ENCODE measurements at regions not wholly inside any gene's neighbourhood (a gene's known extent, or its start where the extent isn't known, plus 50 kb on each side); places are given as distances from the start of the nearest gene placed in this dataset.

DNA sequence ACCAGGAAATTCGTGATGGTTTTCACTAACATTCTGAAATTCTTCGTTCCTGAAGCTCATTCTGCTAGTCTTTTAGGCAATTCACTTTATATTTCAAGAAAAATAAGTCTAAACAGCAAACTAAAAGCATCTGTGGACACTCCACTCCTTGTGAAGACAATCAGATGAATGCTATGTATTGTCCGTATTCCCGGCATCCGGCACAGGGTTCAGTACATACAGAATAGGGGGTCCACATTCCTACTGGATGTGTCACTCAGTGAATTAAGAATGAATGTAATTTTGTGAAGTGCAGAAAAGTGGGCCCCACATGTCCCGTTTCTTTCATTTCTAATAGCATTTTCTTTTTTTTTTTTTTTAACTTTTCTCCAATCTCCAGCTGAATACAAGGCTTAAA lies 241.3 kb downstream of the GRIN2B start:
- Mint-ChIP-seq H3K36me3 (no peaks in the 10 kb centered on the region), H3K4me1 (no peaks in the 10 kb centered on the region), H3K27me3 (ENCODE audit: low read depth in 2 of 2) (peaks cover 6 to 21% of the 10 kb centered on the region in 2 donors), H3K27ac (no peak overlapping the region), H3K4me3 (no peak overlapping the region), H3K9me3 (peaks cover 0 to 2% of the 10 kb centered on the region in 2 donors)
- TF ChIP-seq CTCF (IDR thresholded peaks at IDR 0.05), result no peak
- 74% methylated on average over 5 of the region's 6 CpGs for WGBS (ENCODE audit: insufficient coverage)
- Histone ChIP-seq H3K27ac (ENCODE audit: low read length) (no peak overlapping the region), H3K9me3 (ENCODE audit: control insufficient read depth, insufficient read depth, low read length) (no peaks in the 10 kb centered on the region), H3K36me3 (ENCODE audit: control insufficient read depth, insufficient read depth, low read length) (no peaks in the 10 kb centered on the region), H3K4me3 (ENCODE audit: low read length) (no peak overlapping the region), H3K4me1 (ENCODE audit: control insufficient read depth, insufficient read depth, low read length) (no peaks in the 10 kb centered on the region), H3K27me3 (ENCODE audit: control insufficient read depth, insufficient read depth, low read length) (no peaks in the 10 kb centered on the region)
- DNase-seq (no peak), ATAC-seq (no peak)
- intact Hi-C loops (cut with micrococcal nuclease), result no loop called here

DNA sequence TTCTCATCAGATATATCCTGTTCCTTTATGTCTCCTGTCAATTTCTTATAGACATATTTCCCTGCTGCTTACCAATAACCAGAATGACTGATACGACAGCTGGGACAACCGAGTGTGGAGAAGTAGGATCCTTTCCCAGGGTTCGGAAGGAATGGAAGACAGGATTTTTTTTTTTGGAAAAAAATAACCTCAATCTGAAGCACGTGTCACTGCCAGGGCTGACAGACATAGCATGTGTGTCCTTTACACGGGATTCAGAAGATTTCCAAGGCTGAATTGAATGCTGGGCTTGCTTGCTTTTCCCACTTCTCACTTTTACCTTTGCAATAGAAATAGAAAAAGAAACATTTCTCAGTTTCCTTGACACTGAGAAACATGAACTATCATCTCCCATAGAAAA lies 245.7 kb downstream of the GRIN2B start:
- H3K4me1 ChIP-seq (ENCODE audit: control insufficient read depth, insufficient read depth, low read length), result no peaks in the 10 kb centered on the region
- Mint-ChIP-seq H3K9me3 (peaks cover 0 to 2% of the 10 kb centered on the region in 2 donors), H3K4me1 (no peaks in the 10 kb centered on the region), H3K36me3 (no peaks in the 10 kb centered on the region), H3K27ac (no peak overlapping the region), H3K27me3 (ENCODE audit: low read depth in 2 of 2) (peaks cover 0 to 3% of the 10 kb centered on the region in 2 donors), H3K4me3 (no peak overlapping the region)
- WGBS (ENCODE audit: insufficient coverage), result 87% methylated on average over 5 of the region's 5 CpGs
- DNase-seq, result no peak
- no peak overlapping the region for H3K4me3 ChIP-seq (ENCODE audit: low read length)
- no peaks in the 10 kb centered on the region for H3K27me3 ChIP-seq (ENCODE audit: control insufficient read depth, insufficient read depth, low read length)
- ATAC-seq, result no peak
- no peak for TF ChIP-seq CTCF (IDR thresholded peaks at IDR 0.05)
- no peaks in the 10 kb centered on the region for H3K9me3 ChIP-seq (ENCODE audit: control insufficient read depth, insufficient read depth, low read length)
- intact Hi-C loops (cut with micrococcal nuclease), result no loop called here
- H3K36me3 ChIP-seq (ENCODE audit: control insufficient read depth, insufficient read depth, low read length), result no peaks in the 10 kb centered on the region
- no peak overlapping the region for H3K27ac ChIP-seq (ENCODE audit: low read length)

GRCh38 chr12:13734584-13735152 lies 246.7 kb downstream of the GRIN2B start:
- intact Hi-C loops (cut with micrococcal nuclease), result no loop called here
- Mint-ChIP-seq H3K36me3 (no peaks in the 10 kb centered on the region), H3K9me3 (peaks cover 0 to 2% of the 10 kb centered on the region in 2 donors), H3K27ac (no peak overlapping the region), H3K27me3 (ENCODE audit: low read depth in 2 of 2) (peaks cover 0 to 3% of the 10 kb centered on the region in 2 donors), H3K4me1 (no peaks in the 10 kb centered on the region), H3K4me3 (no peak overlapping the region)
- no peaks in the 10 kb centered on the region for H3K36me3 ChIP-seq (ENCODE audit: control insufficient read depth, insufficient read depth, low read length)
- DNase-seq, result no peak
- H3K4me3 ChIP-seq (ENCODE audit: low read length), result no peak overlapping the region
- H3K4me1 ChIP-seq (ENCODE audit: control insufficient read depth, insufficient read depth, low read length), result no peaks in the 10 kb centered on the region
- WGBS (ENCODE audit: insufficient coverage), result 78% methylated on average over 2 of the region's 2 CpGs
- H3K27me3 ChIP-seq (ENCODE audit: control insufficient read depth, insufficient read depth, low read length), result no peaks in the 10 kb centered on the region
- H3K9me3 ChIP-seq (ENCODE audit: control insufficient read depth, insufficient read depth, low read length), result no peaks in the 10 kb centered on the region
- no peak for TF ChIP-seq CTCF (IDR thresholded peaks at IDR 0.05)
- H3K27ac ChIP-seq (ENCODE audit: low read length), result no peak overlapping the region
- no peak for ATAC-seq

DNA sequence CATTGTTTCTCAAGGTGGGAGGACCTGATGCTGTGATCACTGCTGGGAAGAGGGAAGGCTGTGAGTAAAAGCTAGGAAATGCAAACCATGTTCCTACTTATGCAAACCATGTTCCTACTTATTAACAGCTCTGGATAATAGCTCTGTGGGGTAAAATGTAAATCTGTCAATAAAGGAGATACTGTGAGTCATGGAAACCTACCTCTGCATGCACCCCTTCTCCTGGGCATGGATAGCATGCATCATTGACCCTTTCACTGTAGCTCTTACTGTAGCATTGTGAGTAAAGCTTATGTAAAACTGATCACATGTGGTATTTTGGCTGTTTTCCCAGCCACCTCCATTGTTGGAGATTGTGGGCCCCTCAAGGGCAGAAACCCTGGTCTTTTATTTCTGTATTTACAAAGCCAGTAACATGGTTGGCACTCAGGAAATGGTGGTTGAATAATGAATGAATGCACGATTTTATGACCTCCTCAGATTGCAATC lies 253.7 kb downstream of the GRIN2B start:
- Histone ChIP-seq H3K4me1 (ENCODE audit: control insufficient read depth, insufficient read depth, low read length) (no peaks in the 10 kb centered on the region), H3K36me3 (ENCODE audit: control insufficient read depth, insufficient read depth, low read length) (no peaks in the 10 kb centered on the region), H3K27me3 (ENCODE audit: control insufficient read depth, insufficient read depth, low read length) (no peaks in the 10 kb centered on the region), H3K27ac (ENCODE audit: low read length) (no peak overlapping the region), H3K9me3 (ENCODE audit: control insufficient read depth, insufficient read depth, low read length) (no peaks in the 10 kb centered on the region), H3K4me3 (ENCODE audit: low read length) (no peak overlapping the region)
- no peak for TF ChIP-seq CTCF (IDR thresholded peaks at IDR 0.05)
- no peak overlapping the region for H3K4me3 Mint-ChIP-seq
- no peaks in the 10 kb centered on the region for H3K9me3 Mint-ChIP-seq
- H3K27me3 Mint-ChIP-seq (ENCODE audit: low read depth in 2 of 2), result peaks cover 0 to 5% of the 10 kb centered on the region in 2 donors
- no peaks in the 10 kb centered on the region for H3K36me3 Mint-ChIP-seq
- intact Hi-C loops (cut with micrococcal nuclease), result no loop called here
- ATAC-seq (no peak), DNase-seq (no peak)
- 0% methylated on average over 1 of the region's 1 CpG for WGBS (ENCODE audit: insufficient coverage)
- no peak overlapping the region for H3K27ac Mint-ChIP-seq
- no peaks in the 10 kb centered on the region for H3K4me1 Mint-ChIP-seq
